ENCODE measurements at regions not wholly inside any gene's neighbourhood (a gene's known extent, or its start where the extent isn't known, plus 50 kb on each side); places are given as distances from the start of the nearest gene placed in this dataset.

GRCh38 chr2:223431479-223431878 lies 170.7 kb downstream of the SCG2 start:
- TF ChIP-seq CTCF (IDR thresholded peaks at IDR 0.05) (no peak), EZH2 (IDR thresholded peaks at IDR 0.05; ENCODE audit: borderline replicate concordance, insufficient read depth, low read depth, low read length, poor library complexity, severe bottlenecking) (no peak)

Measured in B cell (primary cell).